ENCODE measurements at regions not wholly inside any gene's neighbourhood (a gene's known extent, or its start where the extent isn't known, plus 50 kb on each side); places are given as distances from the start of the nearest gene placed in this dataset.

GRCh38 chr1:4269952-4270570, 370.0 kb upstream of the C1orf174 start:
- no peak overlapping the region for H3K4me3 ChIP-seq (ENCODE audit: low read length)
- no peaks in the 10 kb centered on the region for H3K9me2 ChIP-seq (replicated peaks; ENCODE audit: control insufficient read depth, low read length)
- H3K27ac ChIP-seq (ENCODE audit: low read depth, low read length), result no peak overlapping the region
- peaks cover 23% of the 10 kb centered on the region for H3K4me1 ChIP-seq (ENCODE audit: control insufficient read depth, low read length)
- TF ChIP-seq, protein P1, sequence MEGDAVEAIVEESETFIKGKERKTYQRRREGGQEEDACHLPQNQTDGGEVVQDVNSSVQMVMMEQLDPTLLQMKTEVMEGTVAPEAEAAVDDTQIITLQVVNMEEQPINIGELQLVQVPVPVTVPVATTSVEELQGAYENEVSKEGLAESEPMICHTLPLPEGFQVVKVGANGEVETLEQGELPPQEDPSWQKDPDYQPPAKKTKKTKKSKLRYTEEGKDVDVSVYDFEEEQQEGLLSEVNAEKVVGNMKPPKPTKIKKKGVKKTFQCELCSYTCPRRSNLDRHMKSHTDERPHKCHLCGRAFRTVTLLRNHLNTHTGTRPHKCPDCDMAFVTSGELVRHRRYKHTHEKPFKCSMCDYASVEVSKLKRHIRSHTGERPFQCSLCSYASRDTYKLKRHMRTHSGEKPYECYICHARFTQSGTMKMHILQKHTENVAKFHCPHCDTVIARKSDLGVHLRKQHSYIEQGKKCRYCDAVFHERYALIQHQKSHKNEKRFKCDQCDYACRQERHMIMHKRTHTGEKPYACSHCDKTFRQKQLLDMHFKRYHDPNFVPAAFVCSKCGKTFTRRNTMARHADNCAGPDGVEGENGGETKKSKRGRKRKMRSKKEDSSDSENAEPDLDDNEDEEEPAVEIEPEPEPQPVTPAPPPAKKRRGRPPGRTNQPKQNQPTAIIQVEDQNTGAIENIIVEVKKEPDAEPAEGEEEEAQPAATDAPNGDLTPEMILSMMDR (IDR thresholded peaks at IDR 0.05; ENCODE audit: low read depth, low read length, poor library complexity, severe bottlenecking), result no peak
- no peak for TF ChIP-seq EZH2phosphoT487 (IDR thresholded peaks at IDR 0.05; ENCODE audit: borderline replicate concordance, low read length)
- no peaks in the 10 kb centered on the region; the same call in 1 of the 2 replicates for H3F3A ChIP-seq (ENCODE audit: control insufficient read depth, insufficient read depth)
- H3K4me2 ChIP-seq (ENCODE audit: low read length), result no peak overlapping the region
- H3K27me3 ChIP-seq (ENCODE audit: control insufficient read depth, low read length), result no peaks in the 10 kb centered on the region
- no peaks in the 10 kb centered on the region for H4K20me1 ChIP-seq (ENCODE audit: control insufficient read depth, insufficient read depth, low read depth, low read length)
- no peaks in the 10 kb centered on the region for H3K79me2 ChIP-seq (ENCODE audit: control insufficient read depth, low read length)
- no peaks in the 10 kb centered on the region for H3K9me3 ChIP-seq (ENCODE audit: control insufficient read depth, insufficient read depth, low read length)
- no peaks in the 10 kb centered on the region for H3K36me3 ChIP-seq (ENCODE audit: control insufficient read depth, low read length)

DNA sequence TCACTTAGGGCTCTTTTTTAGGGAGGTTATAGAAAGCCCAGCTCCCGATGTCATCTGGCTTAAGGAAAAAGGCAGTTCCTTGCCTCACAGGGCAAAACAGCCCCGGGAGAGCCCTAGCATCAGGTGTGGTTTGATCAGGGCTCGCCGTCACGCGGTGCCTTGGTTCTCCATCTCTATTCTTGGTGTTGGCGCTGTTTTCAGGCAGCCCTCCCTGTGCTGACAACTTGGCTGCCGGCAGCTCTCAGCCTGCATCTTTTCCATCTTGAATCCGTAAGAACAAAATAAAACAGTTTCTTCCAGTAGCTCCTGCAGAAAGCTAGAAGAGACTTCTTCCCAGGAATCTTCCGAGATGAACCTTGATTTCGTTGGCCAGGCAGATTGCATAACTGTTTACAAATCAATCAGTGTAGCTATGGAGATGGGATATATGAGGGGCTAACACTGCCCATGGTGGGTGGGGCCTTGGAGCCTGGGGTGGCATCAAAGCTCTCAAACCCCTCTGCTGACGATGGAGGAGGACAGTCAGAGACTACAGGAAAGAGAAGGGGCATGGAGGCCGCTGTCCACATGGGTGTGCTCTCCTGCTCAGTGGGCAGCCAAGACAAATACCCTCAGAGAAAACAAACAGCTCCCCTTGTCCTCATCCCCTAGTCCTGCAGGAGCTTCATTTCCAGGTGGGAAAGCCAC, 370.7 kb upstream of the C1orf174 start:
- no peaks in the 10 kb centered on the region for H4K20me1 ChIP-seq (ENCODE audit: control insufficient read depth, insufficient read depth, low read depth, low read length)
- H3K27me3 ChIP-seq (ENCODE audit: control insufficient read depth, low read length), result no peaks in the 10 kb centered on the region
- no peaks in the 10 kb centered on the region; the same call in 1 of the 2 replicates for H3K9me3 ChIP-seq (ENCODE audit: control insufficient read depth, insufficient read depth, low read length)
- H3K9me2 ChIP-seq (replicated peaks; ENCODE audit: control insufficient read depth, low read length), result no peaks in the 10 kb centered on the region
- no peak overlapping the region for H3K4me3 ChIP-seq (ENCODE audit: low read length)
- TF ChIP-seq, protein P1 (IDR thresholded peaks at IDR 0.05; ENCODE audit: low read depth, low read length, poor library complexity, severe bottlenecking), result no peak
- TF ChIP-seq EZH2phosphoT487 (IDR thresholded peaks at IDR 0.05; ENCODE audit: borderline replicate concordance, low read length), result no peak
- H3K36me3 ChIP-seq (ENCODE audit: control insufficient read depth, low read length), result no peaks in the 10 kb centered on the region
- H3K4me1 ChIP-seq (ENCODE audit: control insufficient read depth, low read length), result peaks cover 23% of the 10 kb centered on the region
- no peaks in the 10 kb centered on the region for H3F3A ChIP-seq (ENCODE audit: control insufficient read depth, insufficient read depth)
- no peaks in the 10 kb centered on the region for H3K79me2 ChIP-seq (ENCODE audit: control insufficient read depth, low read length)
- H3K27ac ChIP-seq (ENCODE audit: low read depth, low read length), result no peak overlapping the region
- no peak overlapping the region for H3K4me2 ChIP-seq (ENCODE audit: low read length)

GRCh38 chr1:4271338-4271998, 371.4 kb upstream of the C1orf174 start:
- no peaks in the 10 kb centered on the region for H3F3A ChIP-seq (ENCODE audit: control insufficient read depth, insufficient read depth)
- TF ChIP-seq EZH2phosphoT487 (IDR thresholded peaks at IDR 0.05; ENCODE audit: borderline replicate concordance, low read length), result no peak
- TF ChIP-seq, protein P1 (IDR thresholded peaks at IDR 0.05; ENCODE audit: low read depth, low read length, poor library complexity, severe bottlenecking), result no peak
- no peaks in the 10 kb centered on the region; the same call in 1 of the 2 replicates for H3K9me3 ChIP-seq (ENCODE audit: control insufficient read depth, insufficient read depth, low read length)
- no peak overlapping the region for H3K4me3 ChIP-seq (ENCODE audit: low read length)
- H3K9me2 ChIP-seq (replicated peaks; ENCODE audit: control insufficient read depth, low read length), result no peaks in the 10 kb centered on the region
- peaks cover 23% of the 10 kb centered on the region for H3K4me1 ChIP-seq (ENCODE audit: control insufficient read depth, low read length)
- no peaks in the 10 kb centered on the region for H3K36me3 ChIP-seq (ENCODE audit: control insufficient read depth, low read length)
- H3K79me2 ChIP-seq (ENCODE audit: control insufficient read depth, low read length), result no peaks in the 10 kb centered on the region
- H3K27ac ChIP-seq (ENCODE audit: low read depth, low read length), result no peak overlapping the region
- no peaks in the 10 kb centered on the region for H3K27me3 ChIP-seq (ENCODE audit: control insufficient read depth, low read length)
- H3K4me2 ChIP-seq (ENCODE audit: low read length), result no peak overlapping the region
- H4K20me1 ChIP-seq (ENCODE audit: control insufficient read depth, insufficient read depth, low read depth, low read length), result no peaks in the 10 kb centered on the region

All from DOHH2 (cell line).